A549 (cell line): ENCODE measurements at regions not wholly inside any gene's neighbourhood (a gene's known extent, or its start where the extent isn't known, plus 50 kb on each side); places are given as distances from the start of the nearest gene placed in this dataset.
"Not testable (repeated sequence)": the region's sequence is repeated elsewhere in the genome, so short reads cannot be mapped to it uniquely, and the experiment has no call there.

Source experiments
- ATAC-seq, 2 experiments: fragments of 200-7000 bp in 1 of 2; fragments of >200 bp in 1 of 2; cut with Nextera tagmentation in 1 of 2; cut with Tn5 transposase in 1 of 2; 3 replicates each; pipeline versions ENCODE4 v1.8.0 to v1.9.1; 2018 to 2020; ENCODE audit warnings: mild to moderate bottlenecking in 1 of 2, moderate library complexity in 1 of 2
- CTCF ChIA-PET: fragments of 300-600 bp; sonication (Branson Sonifier 250); formaldehyde crosslinking; extraction: SDS; loops from one replicate; lab custom pipeline; 2021; ENCODE audit warnings: antibody characterized with exemption, inconsistent platforms; lab: Yijun Ruan, JAX
- POLR2A ChIA-PET: fragments of 350-600 bp; formaldehyde crosslinking; extraction: SDS; loops from one replicate; lab custom pipeline; 2021; ENCODE audit warnings: antibody characterized with exemption, inconsistent platforms; lab: Yijun Ruan, JAX
- DNase-seq, 2 experiments: peaks; one replicate each; pipeline versions ENCODE4 v3.0.0 to v3.0.0-alpha.2; 2011 to 2016; ENCODE audit warnings: low read depth in 1 of 2, low spot score in 1 of 2
- FAIRE-seq: peaks from 2 replicates; lab custom pipeline; 2011; peaks lifted over from hg19 to GRCh38; lab: Jason Lieb, UNC
- H3K27ac ChIP-seq, 2 experiments: fragments of >200 bp; sonication (Bioruptor Twin); formaldehyde crosslinking; 3 replicates each; pipeline ENCODE4 v1.5.1; 2016 to 2017
- H3K4me1 ChIP-seq: fragments of >200 bp; sonication (Bioruptor Twin); formaldehyde crosslinking; 3 replicates; pipeline ENCODE4 v1.6.1; 2016
- H3K4me2 ChIP-seq: fragments of >200 bp; sonication (Bioruptor Twin); formaldehyde crosslinking; 3 replicates; pipeline ENCODE4 v1.6.1; 2016
- H3K4me3 ChIP-seq: fragments of >200 bp; sonication (Bioruptor Twin); formaldehyde crosslinking; 3 replicates; pipeline ENCODE4 v1.5.1; 2016
- H3K9me3 ChIP-seq: fragments of >200 bp; sonication (Bioruptor Twin); formaldehyde crosslinking; 3 replicates; pipeline ENCODE4 v1.6.1; 2016
- BHLHE40 ChIP-seq: IDR thresholded peaks from 2 replicates; pipeline ENCODE4 v1.6.1; 2012; ENCODE audit warnings: low read depth, low read length, inconsistent platforms
- CHD4 ChIP-seq: fragments of 200-600 bp; sonication (generic); IDR thresholded peaks from 2 replicates; pipeline ENCODE4 v1.6.1; 2016; ENCODE audit warnings: antibody characterized with exemption, mild to moderate bottlenecking, borderline replicate concordance
- E2F6 ChIP-seq: IDR thresholded peaks from 2 replicates; pipeline ENCODE4 v1.6.1; 2012; ENCODE audit warnings: low read depth, borderline replicate concordance
- EHMT2 ChIP-seq: fragments of 200-600 bp; sonication (generic); IDR thresholded peaks from 2 replicates; pipeline ENCODE4 v1.6.1; 2016; ENCODE audit warnings: antibody characterized with exemption, low read depth, mild to moderate bottlenecking, moderate library complexity
- FOSB ChIP-seq: fragments of 250-450 bp; sonication (Bioruptor Pico); IDR thresholded peaks from 2 replicates; pipeline ENCODE4 v1.5.0; 2020; ENCODE audit warnings: mild to moderate bottlenecking, moderate library complexity
- GATA3 ChIP-seq: IDR thresholded peaks from 2 replicates; pipeline ENCODE4 v1.6.1; 2012; ENCODE audit warnings: borderline replicate concordance
- HES2 ChIP-seq: fragments of >200 bp; sonication (Bioruptor Twin); formaldehyde crosslinking; IDR thresholded peaks from 2 replicates; pipeline ENCODE4 v1.6.1; 2016
- HOXB13 ChIP-seq: fragments of 250-450 bp; sonication (Bioruptor Pico); IDR thresholded peaks from 2 replicates; pipeline ENCODE4 v1.5.0; 2020; ENCODE audit warnings: low read depth, mild to moderate bottlenecking, moderate library complexity
- JUN ChIP-seq, 2 experiments: fragments of >200 bp; sonication (Bioruptor Twin); formaldehyde crosslinking; IDR thresholded peaks; 2 replicates in 1 of 2; 3 replicates in 1 of 2; pipeline ENCODE4 v1.6.1; 2016 to 2017
- MAFK ChIP-seq: fragments of 450-650 bp; IDR thresholded peaks from 2 replicates; pipeline ENCODE4 v1.6.1; 2014; ENCODE audit not compliant: partially characterized antibody
- POLR2A ChIP-seq: IDR thresholded peaks from 2 replicates; pipeline ENCODE4 v1.6.1; 2012; ENCODE audit warnings: mild to moderate bottlenecking, low read length
- RNF2 ChIP-seq: fragments of 200-600 bp; sonication (generic); IDR thresholded peaks from 2 replicates; pipeline ENCODE4 v1.6.1; 2016; ENCODE audit warnings: low read depth, mild to moderate bottlenecking, antibody characterized with exemption, moderate library complexity, borderline replicate concordance
- ZC3H11A ChIP-seq: fragments of 450-650 bp; IDR thresholded peaks from 2 replicates; pipeline ENCODE4 v1.6.1; 2014; ENCODE audit warnings: antibody characterized with exemption, mild to moderate bottlenecking
- ZFP36 ChIP-seq: fragments of 450-650 bp; IDR thresholded peaks from 2 replicates; pipeline ENCODE4 v1.6.1; 2014; ENCODE audit warnings: borderline replicate concordance; ENCODE audit not compliant: partially characterized antibody
- WGBS: methylation state at CpG from one replicate; pipeline ENCODE4 v1.1.6; 2017; ENCODE audit errors: missing lambda C conversion rate; 5-methylcytosine and 5-hydroxymethylcytosine counted together

GRCh38 chr17:31780483-31780882 lies 78.6 kb downstream of the COPRS start:
- Histone ChIP-seq H3K27ac (no peak overlapping the region), H3K9me3 (0 out of 3 replicates have a peak, but pooled peaks cover 2% of the 10 kb centered on the region), H3K4me3 (no peak overlapping the region), H3K4me1 (no peaks in the 10 kb centered on the region), H3K4me2 (no peak overlapping the region)
- ChIA-PET POLR2A (no interaction called here), CTCF (interaction anchor here (0.9 to 1.3 kb wide), 3 partner anchors 21 to 343 kb away, joined by 3 to 4 read pairs (median 3); no protein-coding TSS in a partner anchor)
- ATAC-seq = no peak
- TF ChIP-seq GATA3 (no peak), BHLHE40 (no peak), POLR2A (no peak), RNF2 (no peak), CHD4 (no peak), HOXB13 (no peak)
- no peak for DNase-seq
- 79% methylated on average over 1 of the region's 1 CpG for WGBS
- FAIRE-seq = no peak

GRCh38 chr17:31778523-31778922 lies 80.5 kb downstream of the COPRS start:
- Histone ChIP-seq H3K4me1 (no peaks in the 10 kb centered on the region), H3K4me3 (no peak overlapping the region), H3K9me3 (0 out of 3 replicates have a peak, but pooled peaks cover 2% of the 10 kb centered on the region), H3K4me2 (no peak overlapping the region), H3K27ac (no peak overlapping the region)
- WGBS = 34% methylated on average over 4 of the region's 4 CpGs
- POLR2A ChIA-PET = no interaction called here
- TF ChIP-seq E2F6 = no peak
- TF ChIP-seq ZFP36 = no peak
- TF ChIP-seq MAFK = no peak
- TF ChIP-seq EHMT2 = no peak
- TF ChIP-seq FOSB = no peak
- no peak for TF ChIP-seq HES2
- no peak for TF ChIP-seq POLR2A
- no peak for TF ChIP-seq ZC3H11A
- TF ChIP-seq JUN (IDR thresholded peaks at IDR 0.05) = no peak
- no peak for DNase-seq
- CTCF ChIA-PET = no interaction called here
- no peak for FAIRE-seq
- no peak for ATAC-seq

GRCh38 chr17:31771328-31771727 lies 87.7 kb downstream of the COPRS start:
- 96% methylated on average over 3 of the region's 3 CpGs for whole genome bisulfite sequencing
- H3K27ac ChIP-seq, H3K4me2 ChIP-seq, FAIRE-seq, H3K9me3 ChIP-seq, ATAC-seq, H3K4me1 ChIP-seq: not testable (repeated sequence)
- CTCF ChIA-PET = interaction anchor here (0.9 to 2.0 kb wide), 2 partner anchors 10 to 71 kb away, joined by 3 to 6 read pairs; no protein-coding TSS in a partner anchor
- TF ChIP-seq MAFK = peak; percentile 40
- TF ChIP-seq, all 56 proteins: peak for 1; not testable (repeated sequence) for 55
- DNase-seq, H3K4me3 ChIP-seq, POLR2A ChIA-PET: not testable (repeated sequence)

GRCh38 chr17:31770501-31770900 lies 88.5 kb downstream of the COPRS start:
- ATAC-seq, DNase-seq, POLR2A ChIA-PET, H3K27ac ChIP-seq, H3K4me2 ChIP-seq, H3K4me1 ChIP-seq, FAIRE-seq, H3K9me3 ChIP-seq, H3K4me3 ChIP-seq, CTCF ChIA-PET: not testable (repeated sequence)
- whole genome bisulfite sequencing = 75% methylated on average over 3 of the region's 3 CpGs

GRCh38 chr17:31761836-31762510 lies 97.1 kb downstream of the COPRS start:
- CTCF ChIA-PET = interaction anchor here (0.7 to 1.2 kb wide), 3 partner anchors 9 to 81 kb away, joined by 3 read pairs; no protein-coding TSS in a partner anchor
- POLR2A ChIA-PET = interaction anchor here (0.6 kb wide), 1 partner anchor 77 kb away, joined by 4 read pairs; no protein-coding TSS in a partner anchor
- FAIRE-seq, H3K4me1 ChIP-seq, H3K27ac ChIP-seq, ATAC-seq, H3K4me3 ChIP-seq, H3K9me3 ChIP-seq, H3K4me2 ChIP-seq: not testable (repeated sequence)
- WGBS = 48% methylated on average over 7 of the region's 7 CpGs
- TF ChIP-seq MAFK = peak; percentile 85
- DNase-seq = peak in 1 of 2 experiments; percentile 34
